Bronchial epithelial cell (primary cell): ENCODE measurements at regions not wholly inside any gene's neighbourhood (a gene's known extent, or its start where the extent isn't known, plus 50 kb on each side); places are given as distances from the start of the nearest gene placed in this dataset.

Experiments
- DNase-seq: peaks from one replicate; pipeline ENCODE4 v3.0.0-alpha.2; 2010; ENCODE audit warnings: low read depth
- FAIRE-seq: peaks from 2 replicates; lab custom pipeline; 2011; peaks lifted over from hg19 to GRCh38; lab: Jason Lieb, UNC
- H3K27me3 ChIP-seq: 2 replicates; pipeline ENCODE4 v1.5.1; 2011; ENCODE audit warnings: low read length; ENCODE audit not compliant: control insufficient read depth, insufficient read depth
- H3K36me3 ChIP-seq: 2 replicates; pipeline ENCODE4 v1.5.1; 2011; ENCODE audit warnings: low read length; ENCODE audit not compliant: control insufficient read depth, insufficient read depth
- H3K4me3 ChIP-seq: 2 replicates; pipeline ENCODE4 v1.5.1; 2011; ENCODE audit warnings: mild to moderate bottlenecking, low read depth, low read length, control low read depth
- TF ChIP-seq, protein P1 (sequence below): IDR thresholded peaks from 2 replicates; pipeline ENCODE4 v1.5.1; 2011; ENCODE audit warnings: mild to moderate bottlenecking, moderate library complexity, low read length, control low read depth, inconsistent platforms; ENCODE audit not compliant: insufficient read depth, severe bottlenecking

DNA sequence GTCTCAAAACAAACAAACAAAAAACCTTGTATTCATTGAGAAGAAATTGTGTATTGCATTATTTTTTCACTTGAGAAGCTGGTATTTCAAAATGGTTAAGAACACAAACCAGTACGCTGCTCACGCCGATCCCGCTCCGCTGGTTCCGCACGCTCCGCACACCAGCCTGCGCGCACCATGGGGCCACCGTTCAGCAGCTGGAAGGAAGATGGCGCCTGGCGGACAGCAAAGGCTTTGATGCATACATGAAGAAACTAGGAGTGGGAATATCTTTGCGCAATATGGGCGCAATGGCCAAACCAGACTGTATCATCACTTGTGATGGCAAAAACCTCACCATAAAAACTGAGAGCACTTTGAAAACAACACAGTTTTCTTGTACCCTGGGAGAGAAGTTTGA, 75.7 kb downstream of the RBM43 start:
- Histone ChIP-seq H3K27me3 (no peaks in the 10 kb centered on the region), H3K36me3 (no peaks in the 10 kb centered on the region), H3K4me3 (no peak overlapping the region)
- DNase-seq (no peak), FAIRE-seq (no peak)
- TF ChIP-seq, protein P1, sequence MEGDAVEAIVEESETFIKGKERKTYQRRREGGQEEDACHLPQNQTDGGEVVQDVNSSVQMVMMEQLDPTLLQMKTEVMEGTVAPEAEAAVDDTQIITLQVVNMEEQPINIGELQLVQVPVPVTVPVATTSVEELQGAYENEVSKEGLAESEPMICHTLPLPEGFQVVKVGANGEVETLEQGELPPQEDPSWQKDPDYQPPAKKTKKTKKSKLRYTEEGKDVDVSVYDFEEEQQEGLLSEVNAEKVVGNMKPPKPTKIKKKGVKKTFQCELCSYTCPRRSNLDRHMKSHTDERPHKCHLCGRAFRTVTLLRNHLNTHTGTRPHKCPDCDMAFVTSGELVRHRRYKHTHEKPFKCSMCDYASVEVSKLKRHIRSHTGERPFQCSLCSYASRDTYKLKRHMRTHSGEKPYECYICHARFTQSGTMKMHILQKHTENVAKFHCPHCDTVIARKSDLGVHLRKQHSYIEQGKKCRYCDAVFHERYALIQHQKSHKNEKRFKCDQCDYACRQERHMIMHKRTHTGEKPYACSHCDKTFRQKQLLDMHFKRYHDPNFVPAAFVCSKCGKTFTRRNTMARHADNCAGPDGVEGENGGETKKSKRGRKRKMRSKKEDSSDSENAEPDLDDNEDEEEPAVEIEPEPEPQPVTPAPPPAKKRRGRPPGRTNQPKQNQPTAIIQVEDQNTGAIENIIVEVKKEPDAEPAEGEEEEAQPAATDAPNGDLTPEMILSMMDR: no peak

GRCh38 chr2:151182899-151183809, 78.5 kb downstream of the RBM43 start:
- DNase-seq (no peak), FAIRE-seq (no peak)
- Histone ChIP-seq H3K27me3 (no peaks in the 10 kb centered on the region), H3K36me3 (no peaks in the 10 kb centered on the region), H3K4me3 (no peak overlapping the region)
- TF ChIP-seq, protein P1: no peak

DNA sequence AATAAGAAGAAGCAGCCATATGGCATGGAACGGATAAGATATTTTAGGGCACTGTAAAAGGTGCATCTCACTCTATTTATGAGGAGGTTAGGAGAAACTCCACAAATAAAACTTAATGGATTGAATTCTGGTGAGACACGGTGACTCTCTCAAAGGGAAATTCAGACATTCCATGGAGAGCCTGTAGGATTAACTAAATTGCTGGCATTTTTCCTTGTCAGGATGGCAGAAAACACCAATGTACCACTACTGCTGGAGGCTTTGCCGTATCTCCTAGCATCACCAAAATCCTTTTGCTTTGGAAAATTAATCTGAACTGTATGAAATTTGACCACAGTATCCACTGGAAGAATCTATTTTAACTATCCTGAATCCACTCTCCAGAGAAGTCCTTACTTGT, 79.3 kb downstream of the RBM43 start:
- Histone ChIP-seq H3K4me3 (no peak overlapping the region), H3K36me3 (no peaks in the 10 kb centered on the region), H3K27me3 (no peaks in the 10 kb centered on the region)
- FAIRE-seq (no peak), DNase-seq (no peak)
- TF ChIP-seq, protein P1: no peak

DNA sequence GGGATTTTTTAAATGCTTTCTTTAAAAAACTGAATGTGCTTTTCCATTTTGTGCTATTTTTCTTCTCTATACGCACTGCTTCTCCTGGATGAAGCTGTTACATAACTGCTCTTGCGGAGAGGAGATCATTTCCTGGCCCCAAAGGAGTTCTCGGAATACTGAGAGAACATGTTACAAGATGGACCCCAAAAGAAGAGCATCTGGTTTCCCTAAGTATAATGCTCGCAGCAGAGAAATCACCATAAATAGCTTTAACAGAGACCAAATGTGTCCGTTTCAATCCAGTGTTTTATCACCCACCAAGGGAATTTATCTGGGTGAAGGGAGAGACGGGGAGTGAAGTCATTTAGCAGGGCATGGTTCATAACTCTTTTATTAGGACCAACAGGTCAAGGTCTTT, 80.1 kb downstream of the RBM43 start:
- TF ChIP-seq, protein P1: no peak
- Histone ChIP-seq H3K36me3 (no peaks in the 10 kb centered on the region), H3K4me3 (no peak overlapping the region), H3K27me3 (no peaks in the 10 kb centered on the region)
- FAIRE-seq: no peak
- DNase-seq: no peak

DNA sequence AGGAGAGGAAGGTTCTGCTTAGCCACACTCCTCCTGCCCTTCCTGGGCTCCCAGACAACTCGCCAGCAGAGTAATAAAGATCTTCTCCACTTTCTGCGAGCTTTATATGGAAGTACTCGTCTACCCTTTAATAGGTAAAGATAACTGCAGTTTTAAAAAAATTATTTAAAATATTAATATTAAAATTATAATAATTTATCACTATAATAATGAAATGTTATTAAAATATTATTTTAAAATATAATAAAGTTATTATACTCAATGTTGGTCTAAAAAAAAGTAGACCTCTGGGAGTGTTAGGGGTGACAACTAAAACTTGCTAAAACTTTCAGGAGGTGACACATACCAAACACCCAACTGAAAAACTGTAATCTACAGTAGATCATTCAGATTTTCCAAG, 81.5 kb downstream of the RBM43 start:
- FAIRE-seq: no peak
- no peaks in the 10 kb centered on the region for H3K27me3 ChIP-seq
- TF ChIP-seq, protein P1: no peak
- H3K4me3 ChIP-seq: no peak overlapping the region
- no peak for DNase-seq
- no peaks in the 10 kb centered on the region for H3K36me3 ChIP-seq

DNA sequence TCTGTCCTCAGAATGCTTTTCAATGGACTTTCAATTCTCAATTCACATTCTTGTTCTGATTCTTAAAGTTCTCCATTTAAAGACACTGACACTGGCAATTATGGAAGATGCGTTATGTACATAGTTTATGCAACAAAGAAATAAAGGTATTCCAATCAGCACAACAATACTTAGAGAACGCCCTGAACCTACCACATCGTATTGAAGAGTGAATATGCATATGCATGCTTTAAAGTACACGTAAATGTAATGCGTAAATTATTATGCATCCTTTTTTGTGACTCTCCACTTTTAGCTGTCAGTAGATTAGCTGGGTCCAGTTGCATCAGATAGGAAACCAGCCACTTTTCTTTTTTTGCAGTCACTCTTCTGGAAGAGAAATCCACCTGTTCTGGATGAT, 83.5 kb downstream of the RBM43 start:
- FAIRE-seq (no peak), DNase-seq (no peak)
- TF ChIP-seq, protein P1: no peak
- H3K27me3 ChIP-seq: no peaks in the 10 kb centered on the region
- no peaks in the 10 kb centered on the region for H3K36me3 ChIP-seq
- H3K4me3 ChIP-seq: no peak overlapping the region
